A673 (cell line): ENCODE measurements at regions not wholly inside any gene's neighbourhood (a gene's known extent, or its start where the extent isn't known, plus 50 kb on each side); places are given as distances from the start of the nearest gene placed in this dataset.
"Not testable (repeated sequence)": the region's sequence is repeated elsewhere in the genome, so short reads cannot be mapped to it uniquely, and the experiment has no call there.

Source experiments
- BruUV-seq: library from RNA; stranded (reverse); fragments of 400-500 nt; replicated peaks from 2 replicates; lab custom pipeline; 2021; lab: Mats Ljungman, UMichigan
- CTCF ChIA-PET: fragments of 300-600 bp; sonication (Branson Sonifier 250); formaldehyde crosslinking; loops from one replicate; lab custom pipeline; 2022; ENCODE audit warnings: antibody characterized with exemption; lab: Charles Lee
- POLR2A ChIA-PET: fragments of 300-600 bp; sonication (Branson Sonifier 250); formaldehyde crosslinking; loops from one replicate; lab custom pipeline; 2022; ENCODE audit warnings: antibody characterized with exemption; ENCODE audit not compliant: low non-redundant PET; lab: Charles Lee
- DNase-seq: peaks from one replicate; pipeline ENCODE4 v3.0.0-alpha.2; 2015; ENCODE audit warnings: low spot score
- H3K27ac ChIP-seq: fragments of 200-600 bp; sonication (generic); 2 replicates; pipeline ENCODE4 v1.5.1; 2016; ENCODE audit warnings: mixed run types, low read depth, mild to moderate bottlenecking, mixed read lengths, antibody characterized with exemption, low read length; ENCODE audit not compliant: poor library complexity, severe bottlenecking
- H3K27me3 ChIP-seq: fragments of 200-600 bp; sonication (generic); replicated peaks from 2 replicates; pipeline ENCODE4 v1.6.1; 2017; ENCODE audit warnings: mixed run types, low read depth, mild to moderate bottlenecking, mixed read lengths, antibody characterized with exemption, low read length; ENCODE audit not compliant: insufficient read depth, poor library complexity
- H3K36me3 ChIP-seq: fragments of 200-600 bp; sonication (generic); 2 replicates; pipeline ENCODE4 v1.6.1; 2016; ENCODE audit warnings: mixed run types, mild to moderate bottlenecking, mixed read lengths, antibody characterized with exemption, low read length; ENCODE audit not compliant: insufficient read depth, poor library complexity, severe bottlenecking
- H3K4me1 ChIP-seq: fragments of 200-600 bp; sonication (generic); 2 replicates; pipeline ENCODE4 v1.6.1; 2017; ENCODE audit warnings: mixed run types, mild to moderate bottlenecking, mixed read lengths, antibody characterized with exemption, low read length; ENCODE audit not compliant: insufficient read depth, poor library complexity, severe bottlenecking
- H3K4me3 ChIP-seq: fragments of 200-600 bp; sonication (generic); 2 replicates; pipeline ENCODE4 v1.5.1; 2016; ENCODE audit warnings: low read depth, mixed run types, mild to moderate bottlenecking, mixed read lengths, low read length; ENCODE audit not compliant: poor library complexity, severe bottlenecking
- H3K9me3 ChIP-seq: fragments of 200-600 bp; sonication (generic); 2 replicates; pipeline ENCODE4 v1.6.1; 2016; ENCODE audit warnings: mixed run types, low read depth, mild to moderate bottlenecking, mixed read lengths, antibody characterized with exemption, low read length; ENCODE audit not compliant: poor library complexity, severe bottlenecking
- intact Hi-C: fragments of 100-400 bp; cut with micrococcal nuclease; formaldehyde crosslinking; loops from one replicate; pipeline ENCODE4 v1.10.0; 2022; ENCODE audit not compliant: unreplicated experiment

DNA sequence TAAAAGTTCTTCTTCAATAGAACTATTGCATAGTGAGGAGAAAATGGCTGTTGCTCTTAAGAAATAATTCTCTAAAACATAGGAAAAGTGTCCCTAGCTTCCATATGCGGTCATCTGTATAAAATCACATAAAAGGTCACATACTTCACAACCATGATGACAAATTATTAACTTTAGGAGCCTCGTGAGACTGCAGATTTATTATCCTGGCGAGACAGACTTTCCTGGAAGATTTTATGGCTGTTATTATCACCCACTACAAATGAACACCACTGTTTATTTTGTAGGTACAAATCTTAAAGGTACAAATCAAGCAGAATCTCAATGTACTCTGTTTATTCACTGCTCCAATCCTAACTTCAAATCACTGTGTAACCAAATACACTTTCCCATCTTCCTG, 55.0 kb upstream of the AGAP4 start:
- H3K36me3 ChIP-seq, H3K27ac ChIP-seq, CTCF ChIA-PET, BruUV-seq, POLR2A ChIA-PET, H3K27me3 ChIP-seq, H3K9me3 ChIP-seq, H3K4me3 ChIP-seq, intact Hi-C loops, DNase-seq, H3K4me1 ChIP-seq: not testable (repeated sequence)

DNA sequence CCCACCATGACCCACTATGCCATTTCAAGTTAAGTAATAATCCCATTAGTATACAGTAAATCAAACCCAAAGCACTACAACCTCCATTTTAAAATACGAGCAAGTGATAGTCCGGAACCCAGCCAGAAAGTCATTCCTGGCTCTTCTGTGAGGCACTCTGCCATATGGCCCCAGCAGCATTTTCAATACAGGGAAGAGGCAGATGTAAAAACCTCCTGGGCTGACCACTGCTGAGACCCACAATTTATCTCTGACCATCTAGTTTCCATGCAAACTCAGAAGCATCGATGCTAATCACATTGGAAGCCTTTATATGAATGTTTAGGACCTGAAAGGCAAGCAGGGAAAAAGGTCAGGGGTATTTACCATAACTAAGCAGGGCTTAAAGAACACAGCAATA, 56.3 kb upstream of the AGAP4 start:
- H3K27me3 ChIP-seq, H3K27ac ChIP-seq, H3K4me1 ChIP-seq, POLR2A ChIA-PET, H3K36me3 ChIP-seq, BruUV-seq, H3K9me3 ChIP-seq, H3K4me3 ChIP-seq, DNase-seq, CTCF ChIA-PET, intact Hi-C loops: not testable (repeated sequence)

DNA sequence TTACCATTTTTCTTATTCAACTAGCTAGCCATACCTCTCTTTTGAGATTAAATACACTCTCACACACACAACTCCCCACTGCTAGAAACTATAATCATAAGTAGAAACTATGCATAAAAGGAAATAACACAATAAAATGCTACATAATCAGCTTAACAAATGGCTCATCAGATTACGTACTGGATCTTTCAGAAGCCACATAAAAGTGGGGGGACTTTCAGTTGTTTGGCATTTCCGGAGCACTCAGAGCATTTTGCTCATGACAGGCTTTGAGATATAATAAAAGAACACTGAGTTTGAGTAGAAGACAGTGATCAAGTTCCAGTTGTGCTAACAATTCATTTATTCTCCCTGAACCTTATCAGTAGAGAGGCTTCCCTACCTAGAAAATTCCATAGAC, 56.8 kb upstream of the AGAP4 start:
- intact Hi-C loops, H3K4me3 ChIP-seq, BruUV-seq, POLR2A ChIA-PET, H3K9me3 ChIP-seq, H3K4me1 ChIP-seq, H3K27ac ChIP-seq, H3K36me3 ChIP-seq, DNase-seq, H3K27me3 ChIP-seq, CTCF ChIA-PET: not testable (repeated sequence)

DNA sequence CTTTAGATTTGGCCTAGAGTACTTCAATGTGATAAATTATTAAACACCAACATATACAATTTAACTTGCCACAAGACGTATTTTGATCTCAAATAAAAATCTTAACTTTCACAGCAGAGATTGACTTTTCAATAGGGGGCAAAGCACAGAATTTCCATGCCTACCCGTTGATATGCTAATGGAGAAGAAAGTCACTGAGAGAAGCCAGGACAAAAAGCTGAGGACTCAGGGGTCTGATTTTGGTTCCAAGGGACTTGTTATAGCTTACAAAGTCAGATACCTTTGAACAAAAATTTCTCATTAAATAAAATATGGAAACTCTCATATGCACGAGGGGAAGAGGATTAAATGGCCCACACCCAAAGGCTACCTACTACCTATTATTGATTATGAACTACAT, 59.1 kb upstream of the TIMM23 start:
- CTCF ChIA-PET, POLR2A ChIA-PET, DNase-seq, H3K27me3 ChIP-seq, H3K36me3 ChIP-seq, BruUV-seq, H3K9me3 ChIP-seq, H3K4me3 ChIP-seq, H3K4me1 ChIP-seq, intact Hi-C loops, H3K27ac ChIP-seq: not testable (repeated sequence)

DNA sequence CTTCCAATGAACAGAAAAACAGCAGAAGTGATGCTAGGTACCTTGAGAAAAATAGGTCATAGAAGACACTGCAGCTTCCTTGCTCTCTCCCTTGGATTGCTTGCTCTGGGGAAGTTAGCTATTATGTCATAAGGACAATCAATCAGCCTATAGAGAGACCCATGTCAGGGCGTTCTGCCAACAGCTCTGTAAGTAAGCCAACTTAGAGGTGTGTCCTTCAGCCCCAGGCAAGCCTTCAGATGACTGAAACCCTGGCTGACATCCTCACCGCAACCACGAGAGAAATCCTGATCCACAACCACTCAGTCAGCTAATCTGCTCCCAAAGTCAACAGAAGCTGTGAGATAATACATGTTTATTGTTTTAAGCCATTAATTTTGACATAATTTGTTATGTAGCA, 57.5 kb upstream of the TIMM23 start:
- POLR2A ChIA-PET = not testable (repeated sequence)

DNA sequence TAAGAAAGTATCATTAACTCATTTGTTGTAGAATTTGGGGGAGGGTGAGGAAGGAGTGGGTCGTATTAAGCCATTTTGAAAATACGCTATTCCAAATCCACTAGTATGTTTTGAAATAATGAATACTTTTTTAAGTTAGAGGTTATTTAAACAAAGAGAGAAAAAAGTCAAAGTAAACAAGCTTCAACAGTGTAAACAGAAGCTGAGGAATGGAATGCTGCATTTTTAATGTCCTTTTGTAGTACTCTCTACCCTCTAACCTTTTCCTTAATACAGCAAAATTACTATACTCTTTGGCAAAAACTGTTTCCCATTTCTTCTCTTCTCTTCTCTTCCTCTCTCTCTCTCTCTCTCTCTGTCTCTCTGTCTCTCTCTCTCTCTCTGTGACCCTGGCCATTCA, 56.7 kb upstream of the TIMM23 start:
- H3K4me3 ChIP-seq, intact Hi-C loops, CTCF ChIA-PET, H3K36me3 ChIP-seq, POLR2A ChIA-PET, H3K9me3 ChIP-seq, H3K27ac ChIP-seq, H3K27me3 ChIP-seq, BruUV-seq, DNase-seq, H3K4me1 ChIP-seq: not testable (repeated sequence)

More for the DNA sequence above, 57.5 kb upstream of the TIMM23 start:
- intact Hi-C loops, H3K9me3 ChIP-seq, H3K27me3 ChIP-seq, DNase-seq, BruUV-seq, H3K36me3 ChIP-seq, CTCF ChIA-PET, H3K4me3 ChIP-seq, H3K27ac ChIP-seq, H3K4me1 ChIP-seq: not testable (repeated sequence)
